ENCODE measurements at regions not wholly inside any gene's neighbourhood (a gene's known extent, or its start where the extent isn't known, plus 50 kb on each side); places are given as distances from the start of the nearest gene placed in this dataset.

DNA sequence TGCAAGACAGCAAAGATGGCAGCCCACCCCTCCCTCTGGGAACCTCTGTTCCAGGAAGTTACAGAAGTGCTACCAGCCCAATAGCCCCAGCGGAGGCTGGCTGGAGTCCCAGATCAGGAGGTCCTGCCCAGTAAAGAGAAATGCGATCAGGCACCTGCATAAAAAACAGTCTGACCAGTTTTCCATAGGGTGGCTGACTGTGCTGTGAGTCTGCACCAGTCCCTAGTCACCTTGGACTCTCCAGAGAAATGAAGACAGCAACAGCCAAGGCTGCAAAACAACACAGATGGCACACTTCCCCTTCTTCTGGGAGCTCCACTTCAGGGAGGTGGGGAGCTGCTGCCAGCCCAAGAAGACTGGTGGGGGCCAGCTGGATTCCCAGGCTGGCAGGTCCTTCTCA, 265.5 kb upstream of the PCSK5 start:
- no peaks in the 10 kb centered on the region for H3K4me1 ChIP-seq (ENCODE audit: control insufficient read depth, insufficient read depth, low read length)
- no peaks in the 10 kb centered on the region for H3K79me1 ChIP-seq (ENCODE audit: low read depth in 1 of 2, low read length in 2 of 2)
- intact Hi-C loops (cut with micrococcal nuclease) = no loop called here
- no peak overlapping the region for H3K4me2 ChIP-seq (ENCODE audit: low read depth, low read length)
- H3K27ac ChIP-seq (ENCODE audit: insufficient read depth, low read length) = no peak overlapping the region
- no peak overlapping the region for H2BK5ac ChIP-seq (ENCODE audit: low read depth, low read length, poor library complexity, severe bottlenecking)
- H2BK15ac ChIP-seq (ENCODE audit: low read depth, low read length) = no peak overlapping the region
- no peak overlapping the region for H3K9ac ChIP-seq (ENCODE audit: low read depth, low read length)
- DNase-seq (no peak), ATAC-seq (ENCODE audit: low read depth) (no peak)
- dilution Hi-C loops (cut with HindIII; ENCODE audit: low sequenced_read_pairs, unreplicated experiment) = no loop called here
- in situ Hi-C loops (cut with MboI; ENCODE audit: low sequenced_read_pairs) = no loop called here
- no peak for TF ChIP-seq RFX5 (IDR thresholded peaks at IDR 0.05; ENCODE audit: low read depth, low read length)
- TF ChIP-seq SMC3 (IDR thresholded peaks at IDR 0.05; ENCODE audit: low read depth, low read length) = no peak
- no peak for TF ChIP-seq MXI1 (IDR thresholded peaks at IDR 0.05; ENCODE audit: borderline replicate concordance, low read depth, low read length)
- TF ChIP-seq BHLHE40 (IDR thresholded peaks at IDR 0.05; ENCODE audit: low read depth, low read length) = no peak
- no peak for TF ChIP-seq CHD1 (IDR thresholded peaks at IDR 0.05; ENCODE audit: low read depth, low read length)
- TF ChIP-seq RCOR1 (IDR thresholded peaks at IDR 0.05; ENCODE audit: insufficient replicate concordance, low read length) = no peak
- no peak for TF ChIP-seq MAZ (IDR thresholded peaks at IDR 0.05; ENCODE audit: borderline replicate concordance, low read depth, low read length)
- TF ChIP-seq FOS (IDR thresholded peaks at IDR 0.05; ENCODE audit: low read depth, low read length) = no peak
- TF ChIP-seq NFE2L2 (IDR thresholded peaks at IDR 0.05; ENCODE audit: low read depth, low read length) = no peak
- no peak for TF ChIP-seq POLR2A (IDR thresholded peaks at IDR 0.05; ENCODE audit: low read depth, low read length)
- no peak for TF ChIP-seq RAD21 (IDR thresholded peaks at IDR 0.05; ENCODE audit: low read length)
- no peak for TF ChIP-seq CEBPB (IDR thresholded peaks at IDR 0.05; ENCODE audit: low read depth, low read length)
- no peak for TF ChIP-seq CTCF (conservative IDR thresholded peaks at IDR 0.05; ENCODE audit: low read depth, low read length)
- no peak for TF ChIP-seq MAFK (IDR thresholded peaks at IDR 0.05; ENCODE audit: low read depth, low read length)
- no peak for TF ChIP-seq USF2 (IDR thresholded peaks at IDR 0.05; ENCODE audit: low read depth, low read length)
- no peak overlapping the region for H4K91ac ChIP-seq (ENCODE audit: insufficient read depth, low read depth, low read length)
- H2AK5ac ChIP-seq (ENCODE audit: low read depth, low read length) = no peak overlapping the region
- H3K4me3 ChIP-seq (ENCODE audit: insufficient read depth, low read depth, low read length) = no peak overlapping the region
- H2BK120ac ChIP-seq (ENCODE audit: low read depth, low read length) = no peak overlapping the region
- H3K9me1 ChIP-seq (ENCODE audit: insufficient read depth, low read length) = no peaks in the 10 kb centered on the region
- no peak overlapping the region for H3K23ac ChIP-seq (ENCODE audit: low read depth, low read length)
- WGBS, 2 experiments (ENCODE audit: extremely low coverage in 2 of 2, insufficient read length in 1 of 2) = 65% methylated on average over 2 of the region's 2 CpGs; no CpG with 5 or more reads in 1 of the 2 experiments
- H3K36me3 ChIP-seq (ENCODE audit: control insufficient read depth, insufficient read depth, low read length) = no peaks in the 10 kb centered on the region
- CTCF ChIA-PET = no interaction called here
- no peaks in the 10 kb centered on the region for H4K20me1 ChIP-seq (ENCODE audit: insufficient read depth, low read length)
- H3K9me3 ChIP-seq (ENCODE audit: control insufficient read depth, insufficient read depth, low read length) = peaks cover 3% of the 10 kb centered on the region; the same call in 1 of the 2 replicates
- no peak overlapping the region for H3K56ac ChIP-seq (ENCODE audit: extremely low read depth, insufficient read depth, low read length)
- H4K5ac ChIP-seq (ENCODE audit: low read depth, low read length) = no peak overlapping the region
- BruUV-seq (replicated peaks) = no TSS peak
- POLR2A ChIA-PET (ENCODE audit: unreplicated experiment) = no interaction called here
- H4K8ac ChIP-seq (ENCODE audit: low read depth in 2 of 2, low read length in 2 of 2) = no peak overlapping the region
- no peak overlapping the region for H2BK20ac ChIP-seq (ENCODE audit: low read depth, low read length)
- H3K18ac ChIP-seq (ENCODE audit: low read depth, low read length) = no peak overlapping the region
- H3K4ac ChIP-seq (ENCODE audit: low read depth, low read length) = no peak overlapping the region
- H2AK9ac ChIP-seq (replicated peaks; ENCODE audit: low read depth, low read length, poor library complexity) = no peak overlapping the region
- H2AFZ ChIP-seq (replicated peaks; ENCODE audit: low read length, poor library complexity) = no peak overlapping the region
- no peak overlapping the region for H3K14ac ChIP-seq (replicated peaks; ENCODE audit: low read depth, low read length)
- H3K27me3 ChIP-seq (ENCODE audit: control insufficient read depth, insufficient read depth, low read length) = no peaks in the 10 kb centered on the region
